Astrocyte (in vitro differentiated cells and primary cell): ENCODE measurements at regions not wholly inside any gene's neighbourhood (a gene's known extent, or its start where the extent isn't known, plus 50 kb on each side); places are given as distances from the start of the nearest gene placed in this dataset.

Source experiments
- DNase-seq: peaks from one replicate; pipeline ENCODE4 v3.0.0-alpha.2; 2010; ENCODE audit warnings: low read depth
- FAIRE-seq: peaks from 2 replicates; lab custom pipeline; 2011; peaks lifted over from hg19 to GRCh38; lab: Jason Lieb, UNC
- H2AFZ ChIP-seq: 2 replicates; pipeline ENCODE4 v1.6.0; 2012; ENCODE audit warnings: low read depth, low read length, inconsistent platforms
- H3K27ac ChIP-seq: 2 replicates; pipeline ENCODE4 v1.5.1; 2011; ENCODE audit warnings: low read depth, low read length, inconsistent platforms
- H3K27me3 ChIP-seq: 2 replicates; pipeline ENCODE4 v1.6.0; 2011; ENCODE audit warnings: low read length, inconsistent platforms; ENCODE audit not compliant: insufficient read depth
- H3K36me3 ChIP-seq: 2 replicates; pipeline ENCODE4 v1.5.1; 2011; ENCODE audit warnings: low read length, inconsistent platforms; ENCODE audit not compliant: insufficient read depth
- H3K4me1 ChIP-seq: 2 replicates; pipeline ENCODE4 v1.5.1; 2011; ENCODE audit warnings: low read length, inconsistent platforms; ENCODE audit not compliant: insufficient read depth
- H3K4me2 ChIP-seq: 2 replicates; pipeline ENCODE4 v1.6.0; 2012; ENCODE audit warnings: low read length, inconsistent platforms
- H3K4me3 ChIP-seq: 2 replicates; pipeline ENCODE4 v1.5.1; 2011; ENCODE audit warnings: low read depth, mild to moderate bottlenecking, low read length, inconsistent platforms; ENCODE audit not compliant: insufficient read depth
- H3K79me2 ChIP-seq: 2 replicates; pipeline ENCODE4 v1.6.0; 2012; ENCODE audit warnings: mild to moderate bottlenecking, low read length, inconsistent platforms; ENCODE audit not compliant: insufficient read depth
- H3K9ac ChIP-seq: 2 replicates; pipeline ENCODE4 v1.6.0; 2012; ENCODE audit warnings: mild to moderate bottlenecking, low read length, inconsistent platforms
- H3K9me3 ChIP-seq: 2 replicates; pipeline ENCODE4 v1.5.1; 2012; ENCODE audit warnings: low read depth, mild to moderate bottlenecking, low read length, inconsistent platforms; ENCODE audit not compliant: insufficient read depth
- H4K20me1 ChIP-seq: 2 replicates; pipeline ENCODE4 v1.6.0; 2012; ENCODE audit warnings: low read length, inconsistent platforms; ENCODE audit not compliant: insufficient read depth
- H3K27ac Mint-ChIP-seq: one replicate; pipeline ENCODE4 v1.8.0; 2021; ENCODE audit warnings: mild to moderate bottlenecking, mixed read lengths; ENCODE audit not compliant: unreplicated experiment
- H3K27me3 Mint-ChIP-seq: one replicate; pipeline ENCODE4 v1.8.0; 2021; ENCODE audit warnings: low read depth, mixed read lengths; ENCODE audit not compliant: unreplicated experiment
- H3K36me3 Mint-ChIP-seq: one replicate; pipeline ENCODE4 v1.8.0; 2021; ENCODE audit warnings: low read depth, mixed read lengths; ENCODE audit not compliant: unreplicated experiment
- H3K4me1 Mint-ChIP-seq: one replicate; pipeline ENCODE4 v1.8.0; 2021; ENCODE audit warnings: low read depth, mixed read lengths; ENCODE audit not compliant: unreplicated experiment
- H3K4me3 Mint-ChIP-seq: one replicate; pipeline ENCODE4 v1.8.0; 2021; ENCODE audit warnings: mild to moderate bottlenecking, moderate library complexity, mixed read lengths; ENCODE audit not compliant: unreplicated experiment
- H3K9me3 Mint-ChIP-seq: one replicate; pipeline ENCODE4 v1.8.0; 2021; ENCODE audit warnings: mild to moderate bottlenecking, mixed read lengths; ENCODE audit not compliant: unreplicated experiment
- CTCF ChIP-seq: IDR thresholded peaks from 2 replicates; pipeline ENCODE4 v1.5.1; 2011; ENCODE audit warnings: low read depth, mild to moderate bottlenecking, inconsistent platforms, low read length, moderate library complexity; ENCODE audit not compliant: insufficient read depth
- EZH2 ChIP-seq: IDR thresholded peaks from 2 replicates; pipeline ENCODE4 v1.6.1; 2012; ENCODE audit warnings: mild to moderate bottlenecking, low read length, inconsistent platforms; ENCODE audit not compliant: insufficient read depth

DNA sequence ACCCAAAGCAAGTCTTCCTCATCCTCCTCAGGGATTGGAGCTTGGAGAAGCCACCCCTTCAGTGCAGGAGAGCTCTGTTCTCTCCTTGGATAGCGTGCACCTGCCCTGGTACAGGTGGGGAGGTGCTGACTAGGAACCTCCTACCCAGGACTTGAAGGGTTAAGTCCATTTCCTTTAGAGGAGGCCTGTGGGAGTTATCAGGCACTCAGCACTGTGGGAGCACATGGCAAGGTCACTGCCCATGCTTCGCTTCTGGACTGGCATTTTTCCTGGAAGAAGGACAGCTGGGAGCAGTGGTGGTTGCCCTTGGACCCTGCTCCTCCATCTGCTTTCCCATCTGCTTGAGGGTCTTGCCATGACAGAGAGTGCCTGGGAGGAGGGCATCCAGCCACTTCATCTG lies 142.8 kb downstream of the CXCL12 start:
- Histone ChIP-seq H3K4me3 (no peak overlapping the region), H3K4me2 (no peak overlapping the region), H3K4me1 (no peaks in the 10 kb centered on the region), H3K36me3 (no peaks in the 10 kb centered on the region), H3K9ac (no peak overlapping the region), H3K79me2 (no peaks in the 10 kb centered on the region), H2AFZ (no peak overlapping the region), H3K27me3 (no peaks in the 10 kb centered on the region), H4K20me1 (no peaks in the 10 kb centered on the region), H3K27ac (no peak overlapping the region), H3K9me3 (peaks cover 4% of the 10 kb centered on the region)
- Mint-ChIP-seq H3K4me3 (no peak overlapping the region), H3K27me3 (peaks cover 8% of the 10 kb centered on the region), H3K4me1 (peaks cover 11% of the 10 kb centered on the region), H3K27ac (no peak overlapping the region), H3K9me3 (peaks cover 14% of the 10 kb centered on the region), H3K36me3 (peaks cover 2% of the 10 kb centered on the region)
- FAIRE-seq (no peak), DNase-seq (no peak)
- no peak for TF ChIP-seq EZH2
- no peak for TF ChIP-seq CTCF

GRCh38 chr10:44240584-44241205 lies 144.2 kb downstream of the CXCL12 start:
- H3K9ac ChIP-seq, result no peak overlapping the region
- H3K4me1 ChIP-seq, result no peaks in the 10 kb centered on the region
- peak overlapping the region; percentile 20 for H3K27ac Mint-ChIP-seq
- H3K4me1 Mint-ChIP-seq, result peaks cover 9% of the 10 kb centered on the region
- peaks cover 4% of the 10 kb centered on the region for H3K9me3 ChIP-seq
- no peak overlapping the region for H3K4me2 ChIP-seq
- FAIRE-seq, result no peak
- no peaks in the 10 kb centered on the region for H4K20me1 ChIP-seq
- no peaks in the 10 kb centered on the region for H3K36me3 ChIP-seq
- no peaks in the 10 kb centered on the region for H3K79me2 ChIP-seq
- peaks cover 8% of the 10 kb centered on the region for H3K27me3 Mint-ChIP-seq
- H3K9me3 Mint-ChIP-seq, result peaks cover 8% of the 10 kb centered on the region
- peak; percentile 60 for DNase-seq
- no peak for TF ChIP-seq EZH2
- no peak for TF ChIP-seq CTCF
- H3K27me3 ChIP-seq, result no peaks in the 10 kb centered on the region
- no peak overlapping the region for H3K4me3 ChIP-seq
- peaks cover 2% of the 10 kb centered on the region for H3K36me3 Mint-ChIP-seq
- H3K4me3 Mint-ChIP-seq, result no peak overlapping the region
- H2AFZ ChIP-seq, result no peak overlapping the region
- no peak overlapping the region for H3K27ac ChIP-seq

DNA sequence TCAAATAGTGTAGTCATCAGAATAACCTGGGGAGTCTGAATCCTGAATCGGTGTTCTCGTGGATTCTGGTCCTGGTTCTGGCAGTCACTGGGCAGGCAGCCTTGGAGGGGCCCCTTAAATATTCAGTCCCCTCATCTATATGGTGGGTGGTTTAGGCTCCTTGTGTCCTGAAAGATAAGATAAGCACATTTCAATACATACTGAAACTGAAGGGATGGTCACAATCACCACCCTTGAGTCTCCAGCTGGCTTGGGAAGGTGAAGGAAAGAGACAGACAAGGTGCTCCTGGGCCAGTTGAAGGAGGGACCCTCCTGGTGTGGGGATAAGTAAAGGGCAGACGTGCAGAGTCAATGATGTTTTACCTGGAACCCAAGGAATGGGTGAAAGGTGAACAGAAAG lies 146.7 kb downstream of the CXCL12 start:
- Histone ChIP-seq H3K4me2 (no peak overlapping the region), H3K27me3 (peaks cover 7% of the 10 kb centered on the region), H2AFZ (no peak overlapping the region), H3K27ac (no peak overlapping the region), H3K79me2 (no peaks in the 10 kb centered on the region), H3K36me3 (no peaks in the 10 kb centered on the region), H3K4me1 (peaks cover 2% of the 10 kb centered on the region), H4K20me1 (no peaks in the 10 kb centered on the region), H3K9ac (no peak overlapping the region), H3K9me3 (peaks cover 4% of the 10 kb centered on the region), H3K4me3 (no peak overlapping the region)
- DNase-seq, result no peak
- H3K4me1 Mint-ChIP-seq, result peaks cover 7% of the 10 kb centered on the region
- no peak for FAIRE-seq
- H3K4me3 Mint-ChIP-seq, result no peak overlapping the region
- peaks cover 4% of the 10 kb centered on the region for H3K9me3 Mint-ChIP-seq
- peaks cover 8% of the 10 kb centered on the region for H3K27me3 Mint-ChIP-seq
- H3K27ac Mint-ChIP-seq, result no peak overlapping the region
- H3K36me3 Mint-ChIP-seq, result peaks cover 2% of the 10 kb centered on the region
- TF ChIP-seq EZH2, result no peak
- TF ChIP-seq CTCF, result no peak
